ENCODE measurements at regions not wholly inside any gene's neighbourhood (a gene's known extent, or its start where the extent isn't known, plus 50 kb on each side); places are given as distances from the start of the nearest gene placed in this dataset.
"Not testable (repeated sequence)": the region's sequence is repeated elsewhere in the genome, so short reads cannot be mapped to it uniquely, and the experiment has no call there.

GRCh38 chr10:63675171-63675570 lies 154.0 kb downstream of the REEP3 start:
- no peak for DNase-seq
- no peaks in the 10 kb centered on the region for H3K36me3 Mint-ChIP-seq (ENCODE audit: low read depth)
- H3K9me3 Mint-ChIP-seq, result no peaks in the 10 kb centered on the region
- H3K4me3 Mint-ChIP-seq, result no peak overlapping the region
- no peaks in the 10 kb centered on the region for H3K27me3 Mint-ChIP-seq
- no peak overlapping the region for H3K27ac Mint-ChIP-seq
- ChIA-PET POLR2A (no interaction called here), CTCF (interaction anchor here (0.5 to 2.0 kb wide), 6 partner anchors 14 to 1631 kb away, joined by 3 to 8 read pairs (median 4); no protein-coding TSS in a partner anchor)
- peaks cover 9% of the 10 kb centered on the region for H3K4me1 Mint-ChIP-seq

GRCh38 chr10:63677001-63677400 lies 155.8 kb downstream of the REEP3 start:
- POLR2A ChIA-PET, result no interaction called here
- H3K9me3 Mint-ChIP-seq, result no peaks in the 10 kb centered on the region
- H3K27me3 Mint-ChIP-seq, result no peaks in the 10 kb centered on the region
- H3K27ac Mint-ChIP-seq, result no peak overlapping the region
- H3K4me3 Mint-ChIP-seq, result no peak overlapping the region
- H3K36me3 Mint-ChIP-seq (ENCODE audit: low read depth), result no peaks in the 10 kb centered on the region
- peaks cover under 1% of the 10 kb centered on the region for H3K4me1 Mint-ChIP-seq
- CTCF ChIA-PET, result interaction anchor here (0.9 kb wide), 1 partner anchor 43 kb away, joined by 3 read pairs; no protein-coding TSS in a partner anchor
- no peak for DNase-seq

GRCh38 chr10:63680545-63680944 lies 159.3 kb downstream of the REEP3 start:
- DNase-seq; H3K4me3 Mint-ChIP-seq; H3K27me3 Mint-ChIP-seq; POLR2A ChIA-PET; H3K9me3 Mint-ChIP-seq; H3K36me3 Mint-ChIP-seq (ENCODE audit: low read depth); H3K27ac Mint-ChIP-seq; CTCF ChIA-PET: not testable (repeated sequence)
- peaks cover 16% of the 10 kb centered on the region for H3K4me1 Mint-ChIP-seq

GRCh38 chr10:63681993-63682697 lies 160.9 kb downstream of the REEP3 start:
- Mint-ChIP-seq H3K9me3 (no peaks in the 10 kb centered on the region), H3K36me3 (ENCODE audit: low read depth) (no peaks in the 10 kb centered on the region), H3K4me3 (no peak overlapping the region), H3K27me3 (peaks cover 5% of the 10 kb centered on the region), H3K27ac (no peak overlapping the region), H3K4me1 (peaks cover 16% of the 10 kb centered on the region)
- ChIA-PET CTCF (interaction anchor here (1.2 to 2.0 kb wide), 2 partner anchors 39 to 52 kb away, joined by 3 to 9 read pairs; no protein-coding TSS in a partner anchor), POLR2A (interaction anchor here (0.6 to 1.6 kb wide), 3 partner anchors 14 to 216 kb away, joined by 3 to 4 read pairs (median 3); no protein-coding TSS in a partner anchor)
- no peak for DNase-seq

GRCh38 chr10:63682698-63683052 lies 161.5 kb downstream of the REEP3 start:
- not testable (repeated sequence) for DNase-seq; H3K9me3 Mint-ChIP-seq; H3K4me3 Mint-ChIP-seq; H3K27ac Mint-ChIP-seq; H3K36me3 Mint-ChIP-seq (ENCODE audit: low read depth); H3K27me3 Mint-ChIP-seq
- H3K4me1 Mint-ChIP-seq, result peaks cover 16% of the 10 kb centered on the region
- CTCF ChIA-PET, result interaction anchor here (1.2 to 2.0 kb wide), 2 partner anchors 38 to 52 kb away, joined by 3 to 9 read pairs; no protein-coding TSS in a partner anchor
- POLR2A ChIA-PET, result interaction anchor here (0.6 to 1.6 kb wide), 3 partner anchors 14 to 216 kb away, joined by 3 to 4 read pairs (median 3); no protein-coding TSS in a partner anchor

- Mint-ChIP-seq H3K9me3 (no peaks in the 10 kb centered on the region), H3K27me3 (peaks cover 10% of the 10 kb centered on the region), H3K4me3 (no peak overlapping the region), H3K36me3 (ENCODE audit: low read depth) (no peaks in the 10 kb centered on the region), H3K27ac (no peak overlapping the region), H3K4me1 (peaks cover 16% of the 10 kb centered on the region)
- ChIA-PET CTCF (interaction anchor here (0.7 to 2.0 kb wide), 3 partner anchors 37 to 55 kb away, joined by 3 to 9 read pairs (median 3); no protein-coding TSS in a partner anchor), POLR2A (interaction anchor here (1.6 kb wide), 1 partner anchor 15 kb away, joined by 3 read pairs; no protein-coding TSS in a partner anchor)
- no peak for DNase-seq
Measured at GRCh38 chr10:63683223-63683622, 162.0 kb downstream of the REEP3 start.

- H3K4me3 Mint-ChIP-seq, result no peak overlapping the region
- CTCF ChIA-PET, result interaction anchor here (0.7 to 2.0 kb wide), 2 partner anchors 37 to 56 kb away, joined by 3 to 9 read pairs; no protein-coding TSS in a partner anchor
- no peak for DNase-seq
- peaks cover 10% of the 10 kb centered on the region for H3K27me3 Mint-ChIP-seq
- no peak overlapping the region for H3K27ac Mint-ChIP-seq
- peaks cover 16% of the 10 kb centered on the region for H3K4me1 Mint-ChIP-seq
- POLR2A ChIA-PET, result interaction anchor here (1.1 to 1.6 kb wide), 2 partner anchors 15 to 19 kb away, joined by 3 read pairs; no protein-coding TSS in a partner anchor
- no peaks in the 10 kb centered on the region for H3K9me3 Mint-ChIP-seq
- no peaks in the 10 kb centered on the region for H3K36me3 Mint-ChIP-seq (ENCODE audit: low read depth)
Measured at GRCh38 chr10:63683686-63684085, 162.5 kb downstream of the REEP3 start.

GRCh38 chr10:63684257-63684936 lies 163.2 kb downstream of the REEP3 start:
- Mint-ChIP-seq H3K27me3 (peaks cover 10% of the 10 kb centered on the region), H3K4me1 (peaks cover 16% of the 10 kb centered on the region), H3K9me3 (no peaks in the 10 kb centered on the region), H3K4me3 (no peak overlapping the region), H3K27ac (no peak overlapping the region), H3K36me3 (ENCODE audit: low read depth) (no peaks in the 10 kb centered on the region)
- ChIA-PET CTCF (no interaction called here), POLR2A (interaction anchor here (1.1 kb wide), 1 partner anchor 18 kb away, joined by 3 read pairs; no protein-coding TSS in a partner anchor)
- no peak for DNase-seq

GRCh38 chr10:63689768-63690167 lies 168.6 kb downstream of the REEP3 start:
- no peaks in the 10 kb centered on the region for H3K4me1 Mint-ChIP-seq
- H3K27ac Mint-ChIP-seq, result no peak overlapping the region
- H3K27me3 Mint-ChIP-seq, result peaks cover 8% of the 10 kb centered on the region
- H3K4me3 Mint-ChIP-seq, result no peak overlapping the region
- ChIA-PET POLR2A (no interaction called here), CTCF (interaction anchor here (0.7 kb wide), 3 partner anchors 15 to 1078 kb away, joined by 3 to 8 read pairs (median 4); no protein-coding TSS in a partner anchor)
- DNase-seq, result no peak
- peaks cover 2% of the 10 kb centered on the region for H3K36me3 Mint-ChIP-seq (ENCODE audit: low read depth)
- H3K9me3 Mint-ChIP-seq, result no peaks in the 10 kb centered on the region

- ChIA-PET POLR2A (no interaction called here), CTCF (no interaction called here)
- DNase-seq, result no peak
- Mint-ChIP-seq H3K4me1 (no peaks in the 10 kb centered on the region), H3K36me3 (ENCODE audit: low read depth) (peaks cover 2% of the 10 kb centered on the region), H3K4me3 (no peak overlapping the region), H3K27me3 (peaks cover 5% of the 10 kb centered on the region), H3K9me3 (no peaks in the 10 kb centered on the region), H3K27ac (no peak overlapping the region)
Measured at GRCh38 chr10:63692220-63692896, 171.2 kb downstream of the REEP3 start.

GRCh38 chr10:63693021-63693420 lies 171.8 kb downstream of the REEP3 start:
- H3K9me3 Mint-ChIP-seq; DNase-seq; H3K27me3 Mint-ChIP-seq; H3K4me3 Mint-ChIP-seq; H3K36me3 Mint-ChIP-seq (ENCODE audit: low read depth); H3K27ac Mint-ChIP-seq; H3K4me1 Mint-ChIP-seq; CTCF ChIA-PET; POLR2A ChIA-PET: not testable (repeated sequence)

GRCh38 chr10:63696205-63696604 lies 175.0 kb downstream of the REEP3 start:
- H3K9me3 Mint-ChIP-seq, result no peaks in the 10 kb centered on the region
- peaks cover 7% of the 10 kb centered on the region for H3K4me1 Mint-ChIP-seq
- peaks cover 2% of the 10 kb centered on the region for H3K36me3 Mint-ChIP-seq (ENCODE audit: low read depth)
- no peak for DNase-seq
- no peak overlapping the region for H3K4me3 Mint-ChIP-seq
- H3K27ac Mint-ChIP-seq, result no peak overlapping the region
- ChIA-PET CTCF (no interaction called here), POLR2A (no interaction called here)
- H3K27me3 Mint-ChIP-seq, result no peaks in the 10 kb centered on the region

Measured in activated CD4-positive, alpha-beta memory T cell treated with anti-CD3 and anti-CD28 coated beads, Interleukin-2, amount 10 ng/mL, durations not matched to agents 7 days and 5 days (primary cell).